SK-N-SH treated with all-trans-retinoic acid at 6 μM for 48 hours (cell line): ENCODE measurements at regions not wholly inside any gene's neighbourhood (a gene's known extent, or its start where the extent isn't known, plus 50 kb on each side); places are given as distances from the start of the nearest gene placed in this dataset.

ENCODE experiments used
- RARB ChIP-seq: fragments of 250-450 bp; sonication (Bioruptor Pico); IDR thresholded peaks from 2 replicates; pipeline ENCODE4 v1.8.0; 2021; ENCODE audit warnings: mild to moderate bottlenecking, moderate library complexity
- SNAI2 ChIP-seq: fragments of 250-450 bp; sonication (Bioruptor Pico); IDR thresholded peaks from 2 replicates; pipeline ENCODE4 v1.5.0; 2020; ENCODE audit warnings: mild to moderate bottlenecking, moderate library complexity
- TCF4 ChIP-seq: fragments of 250-450 bp; sonication (Bioruptor Pico); IDR thresholded peaks from 2 replicates; pipeline ENCODE4 v1.8.0; 2021; ENCODE audit warnings: mild to moderate bottlenecking, moderate library complexity, borderline replicate concordance
- ZC3H10 ChIP-seq: fragments of 250-450 bp; sonication (Bioruptor Pico); IDR thresholded peaks from 2 replicates; pipeline ENCODE4 v1.5.1; 2021; ENCODE audit warnings: mild to moderate bottlenecking, moderate library complexity
- ZFP30 ChIP-seq: fragments of 450-650 bp; formaldehyde crosslinking; IDR thresholded peaks from 2 replicates; pipeline ENCODE4 v1.5.0; 2022; ENCODE audit warnings: mild to moderate bottlenecking, moderate library complexity

DNA sequence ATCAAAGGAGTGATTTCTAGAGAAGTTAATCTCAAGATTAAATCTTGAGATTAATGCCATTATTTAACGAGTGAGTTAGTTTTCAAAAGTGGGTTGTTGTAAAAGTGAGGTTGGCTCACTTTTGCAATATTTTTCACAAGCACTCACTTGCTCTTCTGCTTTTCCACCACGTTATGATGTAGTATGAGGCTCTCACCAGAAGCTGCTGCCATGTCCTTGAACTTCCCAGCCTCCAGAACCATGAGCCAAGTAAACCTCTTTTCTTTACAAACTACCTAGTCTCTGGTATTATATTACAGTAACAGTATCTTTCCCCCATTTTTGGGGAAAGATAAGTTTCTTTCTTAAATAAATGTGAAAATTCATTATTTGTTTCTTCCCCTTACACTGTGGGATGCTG is 227.6 kb upstream of the ZFP64 start:
- no peak for TF ChIP-seq TCF4 (CRISPR knock-in tag)
- TF ChIP-seq RARB (CRISPR knock-in tag) = no peak
- no peak for TF ChIP-seq SNAI2 (CRISPR knock-in tag)
- TF ChIP-seq ZFP30 (CRISPR knock-in tag) = no peak
- TF ChIP-seq ZC3H10 (CRISPR knock-in tag) = no peak
